Tibial nerve (tissue), 3 donors: ENCODE measurements at regions not wholly inside any gene's neighbourhood (a gene's known extent, or its start where the extent isn't known, plus 50 kb on each side); places are given as distances from the start of the nearest gene placed in this dataset.

Source experiments
- CTCF ChIP-seq, 5 experiments: fragments of 200-600 bp in 3 of 5; fragments of 450-650 bp in 2 of 5; sonication (generic) in 3 of 5; IDR thresholded peaks; one replicate each; pipeline ENCODE4 v1.5.1; 2016 to 2019; ENCODE audit warnings: antibody characterized with exemption in 5 of 5, mild to moderate bottlenecking in 3 of 5, moderate library complexity in 2 of 5
- POLR2A ChIP-seq, 2 donors: fragments of 450-650 bp; IDR thresholded peaks; one replicate each; pipeline ENCODE4 v1.6.1; 2017; ENCODE audit warnings: antibody characterized with exemption in 2 of 2, mild to moderate bottlenecking in 2 of 2, moderate library complexity in 2 of 2

GRCh38 chr10:38209332-38209731 lies 115.2 kb downstream of the ZNF37A start:
- TF ChIP-seq CTCF (IDR thresholded peaks at IDR 0.05) = no peak
- no peak for TF ChIP-seq POLR2A (IDR thresholded peaks at IDR 0.05)
